Fibroblast of gingiva (primary cell): ENCODE measurements at regions not wholly inside any gene's neighbourhood (a gene's known extent, or its start where the extent isn't known, plus 50 kb on each side); places are given as distances from the start of the nearest gene placed in this dataset.
A peak's percentile ranks its signal among the peaks of the same experiment; 100 is the strongest.
"Not testable (repeated sequence)": the region's sequence is repeated elsewhere in the genome, so short reads cannot be mapped to it uniquely, and the experiment has no call there.

Source experiments
- DNase-seq: peaks from one replicate; pipeline ENCODE4 v3.0.0-alpha.2; 2011; ENCODE audit warnings: low read depth

DNA sequence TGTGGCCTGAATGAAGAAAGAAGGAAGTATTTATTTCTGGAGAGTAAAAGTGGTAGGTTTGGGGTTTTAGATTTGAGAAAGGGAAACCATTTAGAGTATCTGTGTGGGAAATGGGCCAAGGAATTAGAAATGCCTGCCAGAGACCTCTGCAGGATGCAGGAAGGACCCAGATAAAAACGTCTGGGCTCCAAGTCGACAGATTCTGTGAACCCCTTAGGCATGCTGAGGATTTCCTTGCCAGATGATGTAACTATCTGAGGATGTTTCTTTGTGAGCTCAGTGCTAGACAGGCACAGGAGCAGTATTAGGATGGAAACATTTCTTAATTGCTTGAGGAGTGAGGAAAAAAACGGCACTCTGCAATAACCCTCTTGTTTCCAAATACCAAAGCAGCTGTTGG lies 251.8 kb upstream of the DMRT1 start:
- DNase-seq = peak; percentile 21

DNA sequence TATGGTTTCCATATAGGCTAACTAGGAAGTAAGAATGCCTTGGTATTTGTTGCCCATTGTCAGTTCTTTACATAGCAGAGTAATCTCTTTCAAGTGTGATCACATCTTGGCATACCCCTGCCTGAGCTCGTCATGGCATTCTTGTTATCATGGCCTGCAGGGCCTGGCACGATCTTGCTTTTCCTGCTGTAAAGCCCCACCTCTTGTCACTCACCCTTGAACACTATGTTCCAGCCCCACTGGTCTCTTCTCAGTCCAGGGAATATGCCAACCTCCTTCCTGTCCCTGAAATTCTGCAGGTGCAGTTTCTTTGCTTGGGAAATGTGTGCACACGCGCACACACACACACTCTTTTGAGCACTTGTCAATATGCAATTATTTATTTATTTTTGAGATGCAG lies 250.2 kb upstream of the DMRT1 start:
- DNase-seq = no peak

DNA sequence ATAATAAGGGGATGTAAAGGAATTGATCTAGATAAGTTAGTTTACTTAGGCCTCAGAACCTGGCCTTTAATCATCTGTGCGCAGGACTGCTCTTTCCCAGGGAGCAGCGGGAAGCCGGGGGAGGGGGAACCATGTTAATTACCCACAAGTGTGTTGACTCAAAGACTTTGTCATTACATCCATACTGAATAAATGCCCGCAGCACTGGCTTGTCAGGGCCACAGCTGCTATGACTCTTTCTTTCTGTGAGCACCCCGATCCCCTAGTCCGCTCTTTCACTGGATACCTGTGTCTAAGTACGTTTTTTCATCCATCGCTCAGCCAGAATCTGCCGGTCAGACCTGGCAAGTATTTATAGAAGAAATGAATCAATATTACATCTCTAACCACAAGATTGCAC lies 249.3 kb upstream of the DMRT1 start:
- DNase-seq = no peak

DNA sequence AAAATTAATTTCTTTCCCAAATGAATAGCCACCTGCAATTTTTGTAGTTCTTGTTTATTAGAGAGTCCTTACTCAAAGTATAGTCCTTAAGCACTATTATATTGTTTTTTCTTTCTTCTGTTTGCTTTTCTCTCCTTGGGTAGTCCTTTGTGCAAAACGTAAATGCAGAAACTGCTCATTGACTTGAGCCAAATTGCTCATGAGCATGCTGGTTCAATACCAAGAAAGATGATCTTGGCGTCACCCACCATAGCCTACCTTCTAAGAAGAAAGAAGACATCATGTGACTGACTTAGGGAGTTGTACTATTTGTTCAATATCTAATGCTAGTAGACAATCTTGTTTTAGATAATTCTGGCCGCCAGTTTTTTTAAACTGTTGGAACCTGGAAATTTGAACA lies 248.8 kb upstream of the DMRT1 start:
- DNase-seq = no peak

DNA sequence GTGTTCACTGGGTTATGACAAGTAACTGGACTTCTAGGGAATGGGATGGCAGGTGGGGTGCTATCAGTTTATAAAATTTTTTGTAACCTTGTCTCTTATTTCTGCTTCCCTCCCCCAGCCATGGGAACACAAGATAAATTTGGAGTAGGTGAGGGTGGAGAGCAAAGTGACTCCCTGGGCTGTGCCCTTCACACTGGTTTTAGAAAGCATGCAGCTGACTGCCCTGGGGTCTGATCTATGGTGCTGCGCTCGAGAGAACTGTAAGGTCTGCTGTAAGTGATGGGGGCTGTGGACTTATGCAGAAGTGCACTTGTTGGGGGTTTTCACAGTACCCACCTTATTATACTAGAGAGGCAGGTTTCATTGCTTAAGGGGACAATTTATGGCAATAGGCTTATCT lies 247.7 kb upstream of the DMRT1 start:
- no peak for DNase-seq

DNA sequence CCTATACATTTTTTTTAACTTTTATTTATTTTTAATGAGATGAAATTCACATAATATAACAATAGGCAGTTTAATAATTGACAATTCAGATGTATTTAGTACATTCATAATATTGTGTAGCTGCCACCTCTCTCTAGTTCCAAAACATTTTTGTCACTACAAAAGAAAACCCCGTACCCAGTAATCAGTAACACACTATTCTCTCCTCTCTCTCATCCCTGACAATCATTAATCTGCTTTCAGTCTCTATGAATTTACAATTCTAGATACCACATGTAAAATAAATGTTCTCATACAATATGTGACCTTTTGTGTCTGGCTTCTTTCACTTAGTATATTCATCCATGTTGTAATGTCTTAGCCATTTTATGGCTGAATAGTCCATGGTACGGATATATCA lies 244.8 kb upstream of the DMRT1 start:
- DNase-seq = no peak

DNA sequence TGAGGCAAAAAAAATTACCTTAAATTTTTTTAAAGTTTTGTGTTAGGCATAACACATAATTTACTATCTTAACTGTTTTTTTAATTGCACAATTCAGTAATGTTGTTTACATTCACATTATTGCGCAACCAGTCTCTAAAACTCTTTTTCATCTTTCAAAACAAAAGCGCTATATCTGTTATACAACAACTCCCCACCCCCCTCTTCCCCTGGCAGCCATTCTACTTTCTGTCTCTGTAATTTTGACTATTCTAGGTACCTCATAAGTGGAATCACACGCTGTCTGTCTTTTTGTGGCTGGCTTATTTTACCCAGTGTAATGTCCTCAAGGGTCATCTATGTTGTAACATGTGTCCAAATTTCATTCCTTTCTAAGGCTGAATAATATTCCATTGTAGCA lies 241.5 kb upstream of the DMRT1 start:
- DNase-seq = no peak

DNA sequence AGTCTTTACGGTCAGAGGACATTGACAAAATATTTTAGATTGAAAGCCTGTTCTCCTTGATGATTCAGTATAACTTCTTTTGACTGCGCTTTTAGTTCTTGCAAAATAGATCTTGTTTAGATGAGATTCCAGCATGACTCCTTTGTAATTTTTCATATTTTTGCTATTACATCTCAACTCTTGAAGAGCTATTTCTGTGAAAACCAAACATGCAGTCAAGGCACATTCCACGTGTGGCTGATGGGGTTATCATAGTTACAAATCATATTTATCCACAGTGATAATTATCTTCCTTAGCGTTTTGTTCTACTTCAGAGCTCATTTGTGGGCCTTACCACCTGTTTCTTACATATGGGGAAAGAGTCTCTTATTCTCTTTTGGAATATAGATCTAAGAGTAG lies 238.8 kb upstream of the DMRT1 start:
- DNase-seq = no peak

DNA sequence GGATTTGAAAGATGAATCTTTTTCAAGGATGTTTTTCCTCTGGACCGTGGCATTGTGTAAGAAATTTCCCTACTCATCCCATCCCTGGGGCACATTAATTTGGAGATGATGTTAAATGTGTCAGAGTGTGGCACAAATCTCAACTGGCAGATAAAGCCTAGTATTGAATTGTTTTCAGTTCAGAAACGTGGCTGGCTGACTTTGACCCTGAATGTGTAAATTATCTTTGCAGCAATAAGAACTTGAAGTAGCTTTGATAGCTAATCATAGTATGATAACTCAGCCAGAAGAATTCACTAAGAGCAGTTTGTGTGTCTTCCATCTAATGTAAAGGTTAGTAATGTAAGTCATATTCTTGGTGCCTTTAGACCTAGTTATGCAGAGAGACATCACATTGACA lies 238.4 kb upstream of the DMRT1 start:
- DNase-seq = no peak

DNA sequence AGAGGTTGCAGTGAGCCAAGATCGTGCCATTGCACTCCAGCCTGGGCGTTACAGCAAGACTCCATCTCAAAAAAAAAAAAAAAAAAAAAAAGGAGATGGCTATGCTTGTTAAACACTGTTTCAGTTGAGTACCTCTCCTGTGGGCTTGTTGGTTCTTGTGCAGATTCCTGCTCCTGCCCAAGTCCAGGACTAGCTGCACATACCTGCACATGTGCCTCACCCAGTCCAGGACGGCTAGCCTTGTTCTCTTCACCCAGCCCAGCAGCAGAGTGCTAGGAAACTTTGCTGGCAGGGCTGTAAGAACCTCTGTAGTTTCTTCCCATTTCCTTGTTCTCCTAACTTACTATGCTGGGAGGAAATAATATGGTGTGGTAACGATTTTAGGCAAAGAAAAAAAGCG lies 234.1 kb upstream of the DMRT1 start:
- DNase-seq = no peak

DNA sequence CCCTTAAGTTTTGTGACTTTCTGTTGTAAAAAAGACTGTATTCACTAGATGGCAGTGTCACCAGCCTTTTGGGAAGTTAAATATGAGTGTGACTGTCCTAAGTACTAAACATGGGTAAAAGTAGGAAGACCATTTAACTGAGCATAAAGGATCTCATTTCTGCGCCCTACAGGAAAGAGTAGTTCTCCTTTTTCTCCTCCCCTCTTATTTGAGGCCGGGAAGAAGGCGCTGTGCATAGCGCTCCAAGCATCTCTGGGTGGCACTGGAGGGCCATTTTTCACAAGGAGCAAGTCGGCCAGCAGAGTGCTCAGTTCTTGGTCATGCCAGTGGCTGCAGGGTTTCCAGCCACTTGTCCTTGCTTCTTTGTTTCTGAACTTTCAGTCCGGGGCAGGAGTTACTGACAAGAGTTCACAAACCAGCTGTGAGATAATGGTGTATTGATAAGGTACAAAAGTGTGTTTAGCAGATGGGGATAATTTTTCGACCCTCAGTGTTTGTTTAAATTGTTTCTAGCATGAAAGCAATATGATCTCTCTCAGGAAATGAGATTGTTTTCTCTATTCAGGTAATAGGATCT lies 227.6 kb upstream of the DMRT1 start:
- peak; percentile 90 for DNase-seq

DNA sequence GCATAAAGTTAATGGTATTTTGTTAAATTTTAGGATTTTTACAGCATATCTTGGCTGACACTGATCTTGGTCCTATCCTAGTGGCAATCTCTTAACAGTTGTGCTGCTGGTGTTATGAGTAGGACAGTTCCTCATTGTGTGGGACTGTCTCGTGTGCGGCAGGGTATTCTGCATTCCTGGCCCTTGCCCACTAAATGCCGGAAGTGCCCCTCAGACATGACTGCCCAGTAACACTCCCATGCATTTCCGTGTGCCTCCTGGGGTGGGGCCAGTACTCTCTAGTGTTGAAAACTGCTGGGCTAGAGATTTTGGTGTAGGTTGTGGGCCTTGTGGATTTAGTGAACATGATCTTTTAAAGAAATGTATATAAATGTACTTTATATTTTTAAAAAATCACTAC lies 227.1 kb upstream of the DMRT1 start:
- no peak for DNase-seq

DNA sequence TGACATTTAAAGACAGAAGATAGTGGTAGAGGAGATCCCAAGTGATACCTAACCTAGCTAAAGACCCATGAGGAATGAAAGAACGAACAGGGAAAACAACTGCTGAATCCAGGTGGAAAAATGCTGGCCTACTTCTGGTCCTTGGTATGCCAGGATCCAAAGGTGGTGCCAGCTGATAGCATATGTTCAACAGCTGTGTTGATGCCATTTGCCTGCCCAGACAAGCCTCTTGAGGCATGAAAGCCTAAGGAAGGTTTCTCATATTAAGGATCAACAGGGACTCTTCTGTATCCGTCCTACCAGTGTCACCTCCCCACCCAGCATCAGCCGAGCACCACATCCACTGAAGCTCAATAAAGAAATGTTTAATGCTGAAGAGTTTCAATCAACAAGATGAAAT lies 225.7 kb upstream of the DMRT1 start:
- DNase-seq = no peak

DNA sequence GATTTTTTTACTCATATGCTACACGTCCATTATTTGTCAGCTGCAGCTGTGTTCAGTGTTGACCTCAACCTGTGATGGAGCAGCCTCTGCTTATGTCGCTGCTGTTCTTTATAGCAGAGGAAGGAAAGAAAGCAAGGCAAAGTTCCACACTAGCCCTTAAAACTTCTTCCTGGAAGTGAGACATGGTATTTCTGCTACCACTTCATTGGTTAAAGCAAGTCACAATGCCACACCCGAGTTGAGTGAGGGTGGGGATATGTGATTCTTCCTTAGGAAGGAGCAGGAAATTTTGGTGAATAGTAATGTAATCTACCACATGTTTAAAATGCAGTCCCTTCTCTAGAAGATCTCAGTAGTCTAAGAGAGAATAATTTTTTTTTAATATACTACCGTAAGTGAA lies 224.8 kb upstream of the DMRT1 start:
- DNase-seq = no peak

DNA sequence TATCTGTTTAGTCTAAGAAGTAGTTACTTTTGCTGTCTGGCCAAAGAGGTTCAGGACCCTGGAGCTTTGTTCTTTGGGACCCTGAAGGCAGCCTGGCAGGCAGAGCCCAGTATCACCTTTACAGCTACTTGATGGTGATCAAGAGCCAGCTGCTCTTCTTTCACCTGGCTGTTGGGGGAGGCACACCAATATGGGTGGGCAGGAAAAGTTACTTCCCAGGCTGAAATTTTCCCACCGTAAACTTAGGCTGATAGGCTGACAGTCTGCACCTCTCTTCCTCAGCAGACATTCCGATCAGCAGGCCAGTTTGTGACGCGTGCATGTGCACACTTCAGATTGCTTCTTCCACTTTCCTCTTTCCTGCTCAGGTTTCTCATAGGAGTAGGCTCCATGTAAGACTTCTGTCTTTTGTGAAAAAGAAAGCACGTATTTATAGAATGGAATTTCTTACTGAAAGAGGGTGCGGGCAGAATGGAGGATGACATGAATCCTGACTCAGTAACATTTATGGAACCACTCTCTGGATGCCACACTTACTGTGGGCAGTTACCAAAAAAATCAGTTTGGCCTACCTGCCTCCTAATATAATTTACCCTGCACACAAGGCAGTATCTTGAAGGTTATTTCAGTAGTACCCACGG lies 223.9 kb upstream of the DMRT1 start:
- DNase-seq = no peak

DNA sequence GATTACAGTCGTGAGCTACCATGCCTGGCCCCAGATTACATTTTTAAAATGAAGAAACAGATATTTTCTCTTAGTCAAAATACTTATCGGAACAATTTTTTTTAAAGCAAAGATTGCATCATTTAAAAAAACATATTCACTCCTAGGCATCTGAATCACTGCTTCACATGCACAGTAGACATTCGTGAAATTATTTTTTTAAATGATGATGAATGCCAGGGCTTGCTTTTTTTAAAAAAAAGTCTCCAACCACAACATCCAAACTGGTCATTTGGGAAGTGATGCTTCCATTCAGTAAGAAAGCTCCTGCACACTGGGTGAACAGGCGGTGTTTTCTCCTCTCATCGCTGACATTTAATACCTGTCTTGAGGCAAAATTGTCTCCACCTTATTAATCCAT lies 223.0 kb upstream of the DMRT1 start:
- peak; percentile 56 for DNase-seq

DNA sequence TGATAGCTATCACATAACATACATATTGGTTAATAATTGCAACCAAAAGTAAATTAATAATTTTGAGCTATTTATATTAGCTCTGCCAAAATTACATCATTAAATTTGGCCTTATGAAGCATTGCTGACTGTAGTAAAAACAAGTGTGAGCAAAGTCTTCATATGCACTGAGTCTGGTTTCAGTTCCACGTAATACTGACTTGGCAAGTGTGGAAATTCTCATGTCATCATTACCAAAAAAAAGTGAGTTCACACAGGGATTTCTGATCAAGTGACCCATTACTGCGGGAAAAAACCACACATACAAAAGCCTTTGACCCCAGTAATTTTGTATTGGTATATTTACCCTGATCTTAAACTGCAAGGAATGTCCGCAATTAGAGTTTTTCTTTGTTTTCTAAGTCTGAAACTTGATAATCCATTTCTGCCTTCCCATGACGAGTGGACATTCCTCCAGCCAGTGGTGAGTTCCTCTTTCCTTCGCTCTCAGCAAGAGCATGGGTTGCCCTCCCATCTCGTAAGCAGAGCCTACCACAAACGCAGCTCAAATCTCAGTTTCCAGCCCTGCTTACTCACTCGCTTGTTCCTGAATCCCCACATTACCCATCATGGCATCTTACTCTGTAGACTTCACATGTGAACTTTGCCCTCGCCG lies 220.2 kb upstream of the DMRT1 start:
- peak; percentile 60 for DNase-seq

DNA sequence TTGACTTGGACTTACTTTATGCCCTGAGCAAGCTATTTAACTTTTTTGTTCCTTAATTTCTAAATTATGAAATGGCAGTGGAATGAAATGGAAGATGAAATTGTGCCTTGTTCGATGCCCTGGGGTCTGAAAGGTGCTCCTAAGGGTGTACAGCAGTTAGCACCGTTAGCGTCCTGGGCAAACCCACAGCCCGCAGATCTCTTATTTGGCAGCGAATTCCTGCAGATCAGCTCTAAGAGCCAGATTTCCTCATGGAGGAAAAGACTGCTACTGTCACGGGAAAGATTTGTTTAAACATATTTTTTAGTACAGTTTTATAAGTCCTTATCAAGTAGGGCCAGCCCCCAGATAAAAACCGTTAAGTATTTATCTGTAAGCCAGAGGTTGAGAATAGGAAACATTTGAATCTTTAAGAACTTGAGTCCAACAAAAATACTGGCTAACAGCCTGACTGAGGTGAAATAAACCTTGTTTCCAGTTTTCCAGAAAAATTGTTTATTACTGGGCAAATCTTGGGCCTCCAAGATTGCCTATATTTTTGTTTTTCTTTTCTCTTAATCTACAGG lies 216.5 kb upstream of the DMRT1 start:
- DNase-seq = no peak

DNA sequence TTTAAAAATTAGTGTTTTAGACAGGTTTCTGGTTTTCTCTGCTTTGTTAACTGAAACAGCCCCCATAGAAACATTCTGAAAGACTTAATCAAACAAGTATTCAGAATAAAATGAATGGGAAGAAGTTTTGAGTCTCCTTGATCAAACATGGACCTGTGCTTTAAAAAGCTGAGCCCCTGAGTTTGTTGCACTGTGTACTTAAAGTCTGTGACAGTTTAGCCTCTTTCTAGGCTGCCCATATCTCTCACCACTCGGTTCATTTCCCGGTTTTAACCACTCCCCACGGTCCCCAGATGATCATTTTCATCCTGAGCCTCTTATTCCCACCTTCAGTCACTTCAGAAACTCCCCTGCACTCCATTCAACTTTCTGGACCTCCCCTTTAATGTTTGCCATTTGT lies 215.9 kb upstream of the DMRT1 start:
- no peak for DNase-seq

DNA sequence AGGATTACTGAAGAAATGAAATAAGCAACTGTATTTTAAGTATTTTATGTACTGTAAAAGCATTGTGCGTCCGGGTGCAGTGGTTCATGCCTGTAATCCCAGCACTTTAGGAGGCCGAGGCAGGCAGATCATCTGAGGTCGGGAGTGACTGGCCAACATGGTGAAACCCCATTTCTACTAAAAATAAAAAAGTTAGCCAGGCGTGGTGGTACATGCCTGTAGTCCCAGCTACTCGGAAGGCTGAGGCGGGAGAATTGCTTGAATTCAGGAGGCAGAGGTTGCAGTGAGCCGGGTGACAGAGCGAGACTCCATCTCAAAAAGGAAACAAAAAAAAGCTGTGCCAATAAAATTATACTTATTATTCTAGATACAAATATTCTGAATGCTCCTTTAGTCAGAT lies 215.4 kb upstream of the DMRT1 start:
- DNase-seq = not testable (repeated sequence)

DNA sequence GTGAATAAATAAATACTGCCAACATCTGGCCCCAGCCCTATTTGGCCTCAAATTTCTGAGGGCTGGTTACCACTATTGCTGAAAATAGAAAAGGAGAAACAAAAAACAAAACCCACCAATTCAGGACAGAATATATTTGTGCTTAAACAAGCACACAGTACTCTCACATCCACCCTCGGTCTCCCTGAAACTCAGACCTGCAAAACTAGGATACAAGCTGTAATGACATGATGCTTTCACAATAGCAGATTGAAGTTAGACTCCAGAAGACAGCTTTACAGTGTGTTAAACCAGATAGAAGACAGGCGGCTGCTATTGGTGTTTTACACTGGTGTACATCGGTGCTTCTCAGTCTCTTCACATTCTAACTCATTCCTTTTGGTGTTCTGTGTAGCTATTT lies 214.9 kb upstream of the DMRT1 start:
- peak; percentile 19 for DNase-seq

DNA sequence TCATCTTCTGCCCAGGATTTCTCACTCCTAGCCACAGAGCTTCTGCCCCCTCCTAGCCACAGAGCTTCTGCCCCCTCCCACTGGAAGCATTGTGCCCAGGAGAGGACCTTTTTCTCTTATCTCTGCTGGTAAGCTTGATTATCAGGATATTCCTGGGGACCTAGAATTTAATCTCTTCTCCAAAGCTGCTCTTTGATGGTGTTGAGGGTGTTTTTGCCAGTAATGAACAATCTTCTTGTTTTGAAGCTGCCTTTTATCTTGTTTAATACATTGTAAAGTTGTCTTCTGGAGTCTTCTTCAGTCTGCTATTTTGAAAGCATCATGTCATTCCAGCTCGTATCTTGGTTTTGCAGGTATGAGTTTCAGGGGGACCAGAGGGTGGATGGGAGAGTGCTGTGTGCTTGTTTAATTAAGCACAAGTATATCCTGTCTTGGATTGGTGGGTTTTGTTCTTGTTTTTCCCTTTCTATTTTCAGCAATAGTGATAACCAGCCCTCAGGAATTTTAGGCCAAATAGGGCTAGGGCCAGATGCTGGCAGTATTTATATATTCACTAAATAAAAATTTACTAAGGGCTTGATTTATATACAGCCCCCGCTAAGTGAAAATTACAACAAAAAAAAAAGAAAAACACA lies 214.0 kb upstream of the DMRT1 start:
- DNase-seq = no peak

DNA sequence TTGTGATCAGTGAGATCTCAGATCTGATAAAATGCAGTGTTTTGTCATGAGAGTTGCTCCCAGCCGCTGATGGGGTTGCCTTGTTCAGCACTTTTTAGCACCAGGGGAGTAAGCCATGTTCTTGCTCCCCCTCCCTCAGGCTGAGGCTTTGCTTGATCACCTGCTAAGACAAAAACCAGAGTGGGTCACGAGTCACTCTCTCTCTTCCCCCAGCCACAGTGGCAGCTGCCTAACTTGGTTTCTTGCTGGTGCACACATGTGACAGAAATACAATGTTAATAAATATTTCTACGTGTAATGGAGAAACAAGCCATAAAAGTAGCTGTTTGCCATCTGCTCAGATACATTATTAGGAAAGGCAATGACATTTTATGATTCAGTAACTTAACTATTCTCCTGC lies 212.4 kb upstream of the DMRT1 start:
- DNase-seq = no peak
